ENCODE measurements at regions not wholly inside any gene's neighbourhood (a gene's known extent, or its start where the extent isn't known, plus 50 kb on each side); places are given as distances from the start of the nearest gene placed in this dataset.

- no peak overlapping the region for H3K4me3 ChIP-seq (ENCODE audit: low read depth, low read length)
- no peak for TF ChIP-seq CTCF (IDR thresholded peaks at IDR 0.05; ENCODE audit: insufficient read depth, low read depth, low read length)
- no peak for DNase-seq (ENCODE audit: low read depth)
Measured at GRCh38 chr20:50258790-50259483, 68.3 kb downstream of the CEBPB start.

GRCh38 chr20:50259705-50260478 lies 69.3 kb downstream of the CEBPB start:
- TF ChIP-seq CTCF (IDR thresholded peaks at IDR 0.05; ENCODE audit: insufficient read depth, low read depth, low read length): no peak
- no peak for DNase-seq (ENCODE audit: low read depth)
- H3K4me3 ChIP-seq (ENCODE audit: low read depth, low read length): no peak overlapping the region

- no peak overlapping the region for H3K4me3 ChIP-seq (ENCODE audit: low read depth, low read length)
- TF ChIP-seq CTCF (IDR thresholded peaks at IDR 0.05; ENCODE audit: insufficient read depth, low read depth, low read length): no peak
- DNase-seq (ENCODE audit: low read depth): no peak
Measured at GRCh38 chr20:50260479-50261221, 70.0 kb downstream of the CEBPB start.

- no peak for TF ChIP-seq CTCF (IDR thresholded peaks at IDR 0.05; ENCODE audit: insufficient read depth, low read depth, low read length)
- H3K4me3 ChIP-seq (ENCODE audit: low read depth, low read length): no peak overlapping the region
- no peak for DNase-seq (ENCODE audit: low read depth)
Measured at GRCh38 chr20:50261471-50262212, 71.0 kb downstream of the CEBPB start.

- no peak for DNase-seq (ENCODE audit: low read depth)
- no peak overlapping the region for H3K4me3 ChIP-seq (ENCODE audit: low read depth, low read length)
- no peak for TF ChIP-seq CTCF (IDR thresholded peaks at IDR 0.05; ENCODE audit: insufficient read depth, low read depth, low read length)
Measured at GRCh38 chr20:50263831-50264230, 73.2 kb downstream of the CEBPB start.

GRCh38 chr20:50264534-50265145 lies 74.0 kb downstream of the CEBPB start:
- TF ChIP-seq CTCF (IDR thresholded peaks at IDR 0.05; ENCODE audit: insufficient read depth, low read depth, low read length): no peak
- no peak overlapping the region for H3K4me3 ChIP-seq (ENCODE audit: low read depth, low read length)
- no peak for DNase-seq (ENCODE audit: low read depth)

Data from fibroblast of villous mesenchyme (primary cell).